Trophoblast cell (in vitro differentiated cells and primary cell): ENCODE measurements at regions not wholly inside any gene's neighbourhood (a gene's known extent, or its start where the extent isn't known, plus 50 kb on each side); places are given as distances from the start of the nearest gene placed in this dataset.
"Not testable (repeated sequence)": the region's sequence is repeated elsewhere in the genome, so short reads cannot be mapped to it uniquely, and the experiment has no call there.

Experiments
- DNase-seq, 2 donors: peaks; one replicate each; pipeline ENCODE4 v3.0.0-alpha.2; 2016
- H2AFZ ChIP-seq: 2 replicates; pipeline ENCODE4 v1.6.1; 2013; ENCODE audit warnings: low read length, moderate library complexity, mild to moderate bottlenecking; ENCODE audit not compliant: insufficient read depth, poor library complexity
- H2AK5ac ChIP-seq: 2 replicates; pipeline ENCODE4 v1.6.1; 2013; ENCODE audit warnings: mild to moderate bottlenecking, low read length
- H2BK120ac ChIP-seq: 2 replicates; pipeline ENCODE4 v1.6.1; 2013; ENCODE audit warnings: low read length, mild to moderate bottlenecking, moderate library complexity; ENCODE audit not compliant: insufficient read depth, poor library complexity
- H2BK12ac ChIP-seq: 2 replicates; pipeline ENCODE4 v1.6.1; 2013; ENCODE audit warnings: mild to moderate bottlenecking, low read length, moderate library complexity
- H2BK5ac ChIP-seq: 2 replicates; pipeline ENCODE4 v1.6.1; 2013; ENCODE audit warnings: low read length, low read depth, moderate library complexity, mild to moderate bottlenecking; ENCODE audit not compliant: poor library complexity
- H3K14ac ChIP-seq: 2 replicates; pipeline ENCODE4 v1.6.1; 2013; ENCODE audit warnings: mild to moderate bottlenecking, low read length
- H3K18ac ChIP-seq: 2 replicates; pipeline ENCODE4 v1.6.1; 2013; ENCODE audit warnings: mild to moderate bottlenecking, low read length
- H3K23ac ChIP-seq: 2 replicates; pipeline ENCODE4 v1.6.1; 2013; ENCODE audit warnings: low read length
- H3K27ac ChIP-seq: 2 replicates; pipeline ENCODE4 v1.5.1; 2013; ENCODE audit warnings: low read depth, mild to moderate bottlenecking, inconsistent platforms, low read length, moderate library complexity
- H3K27me3 ChIP-seq: 2 replicates; pipeline ENCODE4 v1.6.1; 2013; ENCODE audit warnings: inconsistent platforms, mild to moderate bottlenecking, low read length, moderate library complexity; ENCODE audit not compliant: insufficient read depth
- H3K36me3 ChIP-seq, 2 experiments: 1 replicate in 1 of 2; 2 replicates in 1 of 2; pipeline ENCODE4 v1.6.1; 2013; ENCODE audit warnings: low read length in 2 of 2, mild to moderate bottlenecking in 2 of 2, moderate library complexity in 1 of 2; ENCODE audit not compliant: insufficient read depth in 2 of 2, control insufficient read depth in 1 of 2
- H3K4ac ChIP-seq: 2 replicates; pipeline ENCODE4 v1.6.1; 2013; ENCODE audit warnings: low read depth, mild to moderate bottlenecking, low read length, moderate library complexity
- H3K4me1 ChIP-seq, 2 experiments: 1 replicate in 1 of 2; 2 replicates in 1 of 2; pipeline ENCODE4 v1.6.1; 2013; ENCODE audit warnings: low read length in 2 of 2, mild to moderate bottlenecking in 2 of 2, moderate library complexity in 1 of 2; ENCODE audit not compliant: insufficient read depth in 2 of 2, control insufficient read depth in 1 of 2
- H3K4me2 ChIP-seq: 2 replicates; pipeline ENCODE4 v1.6.1; 2013; ENCODE audit warnings: inconsistent platforms, mild to moderate bottlenecking, low read length, moderate library complexity
- H3K4me3 ChIP-seq: 2 replicates; pipeline ENCODE4 v1.5.1; 2013; ENCODE audit warnings: mild to moderate bottlenecking, low read depth, low read length, inconsistent platforms
- H3K79me1 ChIP-seq: one replicate; pipeline ENCODE4 v1.6.1; 2013; ENCODE audit warnings: low read length
- H3K79me2 ChIP-seq: 2 replicates; pipeline ENCODE4 v1.6.1; 2013; ENCODE audit warnings: low read length, mild to moderate bottlenecking; ENCODE audit not compliant: control insufficient read depth, insufficient read depth, poor library complexity
- H3K9ac ChIP-seq: 2 replicates; pipeline ENCODE4 v1.6.1; 2013; ENCODE audit warnings: mild to moderate bottlenecking, low read length
- H3K9me3 ChIP-seq: 2 replicates; pipeline ENCODE4 v1.6.1; 2013; ENCODE audit warnings: low read depth, mild to moderate bottlenecking, control low read depth, inconsistent platforms, low read length; ENCODE audit not compliant: insufficient read depth
- H4K12ac ChIP-seq: 2 replicates; pipeline ENCODE4 v1.6.1; 2013; ENCODE audit warnings: low read depth, mild to moderate bottlenecking, low read length, moderate library complexity
- H4K8ac ChIP-seq: 2 replicates; pipeline ENCODE4 v1.6.1; 2013; ENCODE audit warnings: low read depth, mild to moderate bottlenecking, low read length, moderate library complexity
- H4K91ac ChIP-seq: one replicate; pipeline ENCODE4 v1.6.1; 2013; ENCODE audit warnings: low read depth, mild to moderate bottlenecking, low read length, moderate library complexity
- WGBS: extraction: QIAGEN DNeasy Blood & Tissue Kit; methylation state at CpG from one replicate; pipeline ENCODE4 v1.1.7; 2013; ENCODE audit warnings: missing lambda C conversion rate; ENCODE audit not compliant: insufficient read length, insufficient coverage; ENCODE audit errors: extremely low coverage; 5-methylcytosine and 5-hydroxymethylcytosine counted together

GRCh38 chr3:27556887-27557286, 72.7 kb upstream of the SLC4A7 start:
- Histone ChIP-seq H3K9me3 (peaks cover 3% of the 10 kb centered on the region), H3K36me3 (no peaks in the 10 kb centered on the region), H3K23ac (no peak overlapping the region), H3K79me1 (peaks cover 3% of the 10 kb centered on the region), H3K27me3 (no peaks in the 10 kb centered on the region), H3K9ac (no peak overlapping the region), H4K12ac (no peak overlapping the region), H2BK120ac (no peak overlapping the region), H3K4me2 (no peak overlapping the region), H4K8ac (no peak overlapping the region), H3K4me1 (peaks cover 5 to 6% of the 10 kb centered on the region in 2 experiments), H2AFZ (no peak overlapping the region), H3K27ac (no peak overlapping the region), H2BK12ac (no peak overlapping the region), H3K79me2 (no peaks in the 10 kb centered on the region), H3K18ac (no peak overlapping the region), H3K4ac (no peak overlapping the region), H3K4me3 (no peak overlapping the region), H3K14ac (no peak overlapping the region), H4K91ac (no peak overlapping the region), H2BK5ac (no peak overlapping the region), H2AK5ac (no peak overlapping the region)
- WGBS = no CpG with 5 or more reads among the region's 4 CpGs
- DNase-seq = no peak

- H3K4me1 ChIP-seq = peaks cover 2 to 3% of the 10 kb centered on the region in 2 experiments
- no peaks in the 10 kb centered on the region for H3K79me1 ChIP-seq
- no peak overlapping the region for H4K91ac ChIP-seq
- WGBS = no CpG with 5 or more reads among the region's 2 CpGs
- no peak overlapping the region for H2BK12ac ChIP-seq
- no peak overlapping the region for H2BK120ac ChIP-seq
- H4K8ac ChIP-seq = no peak overlapping the region
- H2AFZ ChIP-seq = no peak overlapping the region
- peaks cover 3% of the 10 kb centered on the region for H3K9me3 ChIP-seq
- no peak overlapping the region for H2BK5ac ChIP-seq
- H3K27me3 ChIP-seq = no peaks in the 10 kb centered on the region
- no peak for DNase-seq
- H3K79me2 ChIP-seq = no peaks in the 10 kb centered on the region
- no peaks in the 10 kb centered on the region for H3K36me3 ChIP-seq
- no peak overlapping the region for H3K9ac ChIP-seq
- H3K14ac ChIP-seq = no peak overlapping the region
- H3K4me3 ChIP-seq = no peak overlapping the region
- H3K23ac ChIP-seq = no peak overlapping the region
- no peak overlapping the region for H3K18ac ChIP-seq
- H4K12ac ChIP-seq = no peak overlapping the region
- no peak overlapping the region for H3K4me2 ChIP-seq
- no peak overlapping the region for H3K4ac ChIP-seq
- no peak overlapping the region for H2AK5ac ChIP-seq
- no peak overlapping the region for H3K27ac ChIP-seq
Observed at GRCh38 chr3:27554706-27555105, 70.5 kb upstream of the SLC4A7 start.

GRCh38 chr3:27553886-27554540, 69.8 kb upstream of the SLC4A7 start:
- Histone ChIP-seq H4K8ac (no peak overlapping the region), H3K9ac (no peak overlapping the region), H2AK5ac (no peak overlapping the region), H2BK5ac (no peak overlapping the region), H2BK12ac (no peak overlapping the region), H4K91ac (no peak overlapping the region), H3K4ac (no peak overlapping the region), H2BK120ac (no peak overlapping the region), H3K9me3 (peaks cover 3% of the 10 kb centered on the region), H3K23ac (no peak overlapping the region), H3K18ac (no peak overlapping the region), H3K79me2 (no peaks in the 10 kb centered on the region), H3K4me2 (no peak overlapping the region), H3K27ac (no peak overlapping the region), H3K79me1 (no peaks in the 10 kb centered on the region), H3K27me3 (no peaks in the 10 kb centered on the region), H3K4me3 (no peak overlapping the region), H4K12ac (no peak overlapping the region), H3K4me1 (no peaks in the 10 kb centered on the region), H2AFZ (no peak overlapping the region), H3K36me3 (no peaks in the 10 kb centered on the region), H3K14ac (no peak overlapping the region)
- peak in 1 of 2 donors; percentile 33 for DNase-seq
- WGBS = no CpG with 5 or more reads among the region's 2 CpGs

GRCh38 chr3:27552708-27553107, 68.5 kb upstream of the SLC4A7 start:
- H2AK5ac ChIP-seq, H3K4me1 ChIP-seq, H4K8ac ChIP-seq, H3K14ac ChIP-seq, DNase-seq, H2BK5ac ChIP-seq, H3K79me1 ChIP-seq, H3K23ac ChIP-seq, H3K18ac ChIP-seq, H3K4me3 ChIP-seq, H3K27ac ChIP-seq, H4K12ac ChIP-seq, H3K9ac ChIP-seq, H3K4ac ChIP-seq, H2BK12ac ChIP-seq, H3K36me3 ChIP-seq, H2AFZ ChIP-seq, H2BK120ac ChIP-seq, H3K79me2 ChIP-seq, H3K27me3 ChIP-seq, H4K91ac ChIP-seq, H3K4me2 ChIP-seq, H3K9me3 ChIP-seq: not testable (repeated sequence)
- WGBS = no CpG with 5 or more reads among the region's 5 CpGs
